HCT116 (cell line): ENCODE measurements at regions not wholly inside any gene's neighbourhood (a gene's known extent, or its start where the extent isn't known, plus 50 kb on each side); places are given as distances from the start of the nearest gene placed in this dataset.

Experiments
- ATAC-seq: fragments of 200-7000 bp; cut with Tn5 transposase; 2 replicates; pipeline ENCODE4 v1.9.1; 2020; ENCODE audit warnings: mild to moderate bottlenecking, moderate library complexity
- BruUV-seq: library from RNA; stranded (reverse); fragments of 400-500 nt; replicated peaks from 2 replicates; lab custom pipeline; 2021; lab: Mats Ljungman, UMichigan
- CTCF ChIA-PET: fragments of 300-600 bp; sonication (Branson Sonifier 250); formaldehyde crosslinking; loops from one replicate; lab custom pipeline; 2021; ENCODE audit warnings: antibody characterized with exemption; lab: Charles Lee
- POLR2A ChIA-PET: fragments of 300-600, 350-600 bp; sonication (Branson Sonifier 250); formaldehyde crosslinking; loops from one replicate; lab custom pipeline; 2021; ENCODE audit warnings: antibody characterized with exemption; lab: Charles Lee
- RAD21 ChIA-PET, 2 experiments: fragments of 300-600 bp; sonication (Branson Sonifier 250); formaldehyde crosslinking; loops; one replicate each; lab custom pipeline; 2023; ENCODE audit warnings: low total read pairs in 2 of 2; ENCODE audit not compliant: uncharacterized antibody in 2 of 2, unreplicated experiment in 2 of 2, low non-redundant PET in 1 of 2; lab: Charles Lee
- DNase-seq: peaks from one replicate; pipeline ENCODE4 v3.0.0-alpha.2; 2010; ENCODE audit warnings: low read depth, low spot score
- H2AFZ ChIP-seq: fragments of 200-600 bp; shearing (Covaris generic), sonication (generic); 2 replicates; pipeline ENCODE4 v1.6.1; 2017; ENCODE audit warnings: low read depth, mixed run types, mixed read lengths, antibody characterized with exemption, low read length; ENCODE audit not compliant: poor library complexity, severe bottlenecking
- H3K27ac ChIP-seq: 2 replicates; pipeline ENCODE4 v1.5.1; 2012; ENCODE audit warnings: low read depth, low read length
- H3K27me3 ChIP-seq: fragments of 200-600 bp; sonication (generic); 2 replicates; pipeline ENCODE4 v1.6.1; 2016; ENCODE audit warnings: mixed run types, low read length, mixed read lengths; ENCODE audit not compliant: insufficient read depth
- H3K36me3 ChIP-seq, 2 experiments: fragments of 200-500 bp in 1 of 2; fragments of 200-600 bp in 1 of 2; sonication (Bioruptor generic) in 1 of 2; sonication (generic) in 1 of 2; 2 replicates each; pipeline versions ENCODE4 v1.5.1 to v1.6.1; 2014 to 2016; ENCODE audit warnings: low read length in 2 of 2, inconsistent platforms in 1 of 2, mixed read lengths in 1 of 2, mixed run types in 1 of 2; ENCODE audit not compliant: insufficient read depth in 2 of 2, control insufficient read depth in 1 of 2
- H3K4me1 ChIP-seq, 2 experiments: fragments of 200-600 bp in 1 of 2; sonication (generic) in 1 of 2; 2 replicates each; pipeline versions ENCODE4 v1.5.1 to v1.6.1; 2012 to 2017; ENCODE audit warnings: low read length in 2 of 2, inconsistent platforms in 1 of 2, mild to moderate bottlenecking in 1 of 2, mixed read lengths in 1 of 2, mixed run types in 1 of 2, moderate library complexity in 1 of 2; ENCODE audit not compliant: insufficient read depth in 2 of 2, control insufficient read depth in 1 of 2
- H3K4me2 ChIP-seq: fragments of 200-600 bp; sonication (generic); 2 replicates; pipeline ENCODE4 v1.6.1; 2017; ENCODE audit warnings: mixed run types, low read length, mixed read lengths
- H3K4me3 ChIP-seq, 2 experiments: fragments of 200-600 bp in 1 of 2; sonication (generic) in 1 of 2; replicated peaks in 1 of 2; 2 replicates each; pipeline ENCODE4 v1.5.1; 2011 to 2016; ENCODE audit warnings: low read length in 2 of 2, control low read depth in 1 of 2, low read depth in 1 of 2, mild to moderate bottlenecking in 1 of 2, mixed read lengths in 1 of 2, mixed run types in 1 of 2
- H3K79me2 ChIP-seq: fragments of 200-600 bp; sonication (generic); 2 replicates; pipeline ENCODE4 v1.6.1; 2017; ENCODE audit warnings: mild to moderate bottlenecking, mixed run types, low read length, moderate library complexity, mixed read lengths; ENCODE audit not compliant: insufficient read depth
- H3K9ac ChIP-seq: fragments of 200-600 bp; sonication (generic); 2 replicates; pipeline ENCODE4 v1.6.1; 2016; ENCODE audit warnings: low read length, mixed read lengths
- H3K9me2 ChIP-seq: fragments of 200-600 bp; sonication (generic), shearing (Covaris generic); 2 replicates; pipeline ENCODE4 v1.6.1; 2017; ENCODE audit warnings: mixed run types, mild to moderate bottlenecking, moderate library complexity; ENCODE audit not compliant: insufficient read depth
- H3K9me3 ChIP-seq, 2 experiments: fragments of 200-500 bp in 1 of 2; fragments of 200-600 bp in 1 of 2; sonication (Bioruptor generic) in 1 of 2; sonication (generic) in 1 of 2; 2 replicates each; pipeline ENCODE4 v1.6.1; 2014 to 2017; ENCODE audit warnings: low read length in 2 of 2, mixed read lengths in 2 of 2, inconsistent platforms in 1 of 2, low read depth in 1 of 2, mild to moderate bottlenecking in 1 of 2, mixed run types in 1 of 2, moderate library complexity in 1 of 2; ENCODE audit not compliant: control insufficient read depth in 1 of 2, insufficient read depth in 1 of 2
- H4K20me1 ChIP-seq: fragments of 200-600 bp; sonication (generic), shearing (Covaris generic); 2 replicates; pipeline ENCODE4 v1.6.1; 2017; ENCODE audit warnings: mixed run types, mild to moderate bottlenecking, moderate library complexity; ENCODE audit not compliant: insufficient read depth
- CEBPB ChIP-seq: IDR thresholded peaks from 2 replicates; pipeline ENCODE4 v1.6.1; 2012; ENCODE audit warnings: low read depth
- EGR1 ChIP-seq: IDR thresholded peaks from 2 replicates; pipeline ENCODE4 v1.6.1; 2012; ENCODE audit warnings: low read depth
- ELF1 ChIP-seq: IDR thresholded peaks from 2 replicates; pipeline ENCODE4 v1.6.1; 2012; ENCODE audit warnings: low read depth, borderline replicate concordance
- EZH2phosphoT487 ChIP-seq: fragments of 200-600 bp; IDR thresholded peaks from 2 replicates; pipeline ENCODE4 v1.6.1; 2018; ENCODE audit warnings: antibody characterized with exemption, borderline replicate concordance
- FOSL1 ChIP-seq: IDR thresholded peaks from 2 replicates; pipeline ENCODE4 v1.6.1; 2012; ENCODE audit warnings: low read depth
- POLR2A ChIP-seq: IDR thresholded peaks from 2 replicates; pipeline ENCODE4 v1.7.0; 2011; ENCODE audit warnings: borderline replicate concordance; ENCODE audit not compliant: insufficient read depth, insufficient read length; ENCODE audit errors: extremely low read depth
- RAD21 ChIP-seq: IDR thresholded peaks from 2 replicates; pipeline ENCODE4 v1.6.1; 2012; ENCODE audit warnings: low read depth, mild to moderate bottlenecking
- SIN3A ChIP-seq: IDR thresholded peaks from 2 replicates; pipeline ENCODE4 v1.6.1; 2012; ENCODE audit warnings: low read depth
- SP1 ChIP-seq: IDR thresholded peaks from 2 replicates; pipeline ENCODE4 v1.6.1; 2012; ENCODE audit warnings: low read depth
- SRF ChIP-seq: IDR thresholded peaks from 2 replicates; pipeline ENCODE4 v1.6.1; 2012; ENCODE audit warnings: low read depth
- YY1 ChIP-seq: IDR thresholded peaks from 2 replicates; pipeline ENCODE4 v1.6.1; 2011; ENCODE audit warnings: low read length, low read depth, moderate library complexity, mild to moderate bottlenecking; ENCODE audit not compliant: insufficient replicate concordance; ENCODE audit errors: extremely low read depth
- intact Hi-C: fragments of 100-400 bp; cut with micrococcal nuclease; formaldehyde crosslinking; loops from 2 replicates; pipeline ENCODE4 v1.10.0; 2022
- TF ChIP-seq, protein P1 (sequence below): IDR thresholded peaks from 2 replicates; pipeline ENCODE4 v1.6.1; 2012; ENCODE audit warnings: low read depth
- TF ChIP-seq, protein P2 (sequence below): IDR thresholded peaks from 2 replicates; pipeline ENCODE4 v1.6.1; 2012
- TF ChIP-seq, protein P3 (sequence below), 3 experiments: fragments of 200-600 bp in 1 of 3; sonication (generic) in 1 of 3; IDR thresholded peaks in 2 of 3; conservative IDR thresholded peaks in 1 of 3; 2 replicates each; pipeline ENCODE4 v1.5.1; 2012 to 2017; ENCODE audit warnings: low read depth in 2 of 3, low read length in 2 of 3, antibody characterized with exemption in 1 of 3, borderline replicate concordance in 1 of 3, control low read depth in 1 of 3, mild to moderate bottlenecking in 1 of 3, mixed read lengths in 1 of 3, mixed run types in 1 of 3, moderate library complexity in 1 of 3; ENCODE audit not compliant: insufficient read depth in 1 of 3

DNA sequence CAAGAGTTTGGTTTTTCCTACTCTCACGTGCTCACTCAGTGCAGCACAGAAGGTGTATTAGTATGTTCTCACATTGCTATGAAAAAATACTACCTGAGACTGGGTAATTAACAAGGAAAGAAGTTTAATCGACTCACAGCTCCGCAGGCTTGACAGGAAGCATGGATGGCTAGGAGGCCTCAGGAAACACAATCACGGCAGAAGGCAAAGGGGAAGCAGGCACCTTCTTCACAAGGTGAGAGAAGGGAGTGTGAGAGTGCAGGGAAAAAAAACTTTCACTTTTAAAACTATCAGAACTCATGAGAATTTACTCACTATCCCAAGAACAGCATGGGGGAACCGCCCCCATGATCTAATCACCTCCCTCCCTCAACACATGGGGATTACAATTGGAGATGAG is 185.8 kb upstream of the TMPO start (continued):
- TF ChIP-seq EZH2phosphoT487 (no peak), SIN3A (no peak)
- TF ChIP-seq, protein P1, sequence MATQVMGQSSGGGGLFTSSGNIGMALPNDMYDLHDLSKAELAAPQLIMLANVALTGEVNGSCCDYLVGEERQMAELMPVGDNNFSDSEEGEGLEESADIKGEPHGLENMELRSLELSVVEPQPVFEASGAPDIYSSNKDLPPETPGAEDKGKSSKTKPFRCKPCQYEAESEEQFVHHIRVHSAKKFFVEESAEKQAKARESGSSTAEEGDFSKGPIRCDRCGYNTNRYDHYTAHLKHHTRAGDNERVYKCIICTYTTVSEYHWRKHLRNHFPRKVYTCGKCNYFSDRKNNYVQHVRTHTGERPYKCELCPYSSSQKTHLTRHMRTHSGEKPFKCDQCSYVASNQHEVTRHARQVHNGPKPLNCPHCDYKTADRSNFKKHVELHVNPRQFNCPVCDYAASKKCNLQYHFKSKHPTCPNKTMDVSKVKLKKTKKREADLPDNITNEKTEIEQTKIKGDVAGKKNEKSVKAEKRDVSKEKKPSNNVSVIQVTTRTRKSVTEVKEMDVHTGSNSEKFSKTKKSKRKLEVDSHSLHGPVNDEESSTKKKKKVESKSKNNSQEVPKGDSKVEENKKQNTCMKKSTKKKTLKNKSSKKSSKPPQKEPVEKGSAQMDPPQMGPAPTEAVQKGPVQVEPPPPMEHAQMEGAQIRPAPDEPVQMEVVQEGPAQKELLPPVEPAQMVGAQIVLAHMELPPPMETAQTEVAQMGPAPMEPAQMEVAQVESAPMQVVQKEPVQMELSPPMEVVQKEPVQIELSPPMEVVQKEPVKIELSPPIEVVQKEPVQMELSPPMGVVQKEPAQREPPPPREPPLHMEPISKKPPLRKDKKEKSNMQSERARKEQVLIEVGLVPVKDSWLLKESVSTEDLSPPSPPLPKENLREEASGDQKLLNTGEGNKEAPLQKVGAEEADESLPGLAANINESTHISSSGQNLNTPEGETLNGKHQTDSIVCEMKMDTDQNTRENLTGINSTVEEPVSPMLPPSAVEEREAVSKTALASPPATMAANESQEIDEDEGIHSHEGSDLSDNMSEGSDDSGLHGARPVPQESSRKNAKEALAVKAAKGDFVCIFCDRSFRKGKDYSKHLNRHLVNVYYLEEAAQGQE, result no peak
- TF ChIP-seq, all 23 proteins: peak for 0

GRCh38 chr12:98332642-98333041 is 182.7 kb upstream of the TMPO start:
- Histone ChIP-seq H3K4me1 (no peaks in the 10 kb centered on the region), H3K27ac (no peak overlapping the region), H3K79me2 (no peaks in the 10 kb centered on the region), H3K9me2 (no peaks in the 10 kb centered on the region), H3K9ac (no peak overlapping the region), H2AFZ (no peak overlapping the region), H3K36me3 (no peaks in the 10 kb centered on the region), H3K4me3 (no peak overlapping the region), H4K20me1 (no peaks in the 10 kb centered on the region), H3K4me2 (no peak overlapping the region), H3K27me3 (peaks cover 21% of the 10 kb centered on the region; the same call in 1 of the 2 replicates), H3K9me3 (no peaks in the 10 kb centered on the region)
- no TSS peak for BruUV-seq
- POLR2A ChIA-PET, result no interaction called here
- intact Hi-C loops, result no loop called here
- no peak for DNase-seq
- CTCF ChIA-PET, result no interaction called here
- RAD21 ChIA-PET, result no interaction called here
- ATAC-seq, result no peak; the same call in 1 of the 2 replicates
- TF ChIP-seq FOSL1 (no peak), ELF1 (no peak), YY1 (no peak), SRF (no peak), CEBPB (no peak), POLR2A (no peak), SP1 (no peak), EGR1 (no peak), EZH2phosphoT487 (no peak), RAD21 (no peak)
- TF ChIP-seq, protein P2, sequence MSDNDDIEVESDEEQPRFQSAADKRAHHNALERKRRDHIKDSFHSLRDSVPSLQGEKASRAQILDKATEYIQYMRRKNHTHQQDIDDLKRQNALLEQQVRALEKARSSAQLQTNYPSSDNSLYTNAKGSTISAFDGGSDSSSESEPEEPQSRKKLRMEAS, result no peak
- TF ChIP-seq, protein P3, sequence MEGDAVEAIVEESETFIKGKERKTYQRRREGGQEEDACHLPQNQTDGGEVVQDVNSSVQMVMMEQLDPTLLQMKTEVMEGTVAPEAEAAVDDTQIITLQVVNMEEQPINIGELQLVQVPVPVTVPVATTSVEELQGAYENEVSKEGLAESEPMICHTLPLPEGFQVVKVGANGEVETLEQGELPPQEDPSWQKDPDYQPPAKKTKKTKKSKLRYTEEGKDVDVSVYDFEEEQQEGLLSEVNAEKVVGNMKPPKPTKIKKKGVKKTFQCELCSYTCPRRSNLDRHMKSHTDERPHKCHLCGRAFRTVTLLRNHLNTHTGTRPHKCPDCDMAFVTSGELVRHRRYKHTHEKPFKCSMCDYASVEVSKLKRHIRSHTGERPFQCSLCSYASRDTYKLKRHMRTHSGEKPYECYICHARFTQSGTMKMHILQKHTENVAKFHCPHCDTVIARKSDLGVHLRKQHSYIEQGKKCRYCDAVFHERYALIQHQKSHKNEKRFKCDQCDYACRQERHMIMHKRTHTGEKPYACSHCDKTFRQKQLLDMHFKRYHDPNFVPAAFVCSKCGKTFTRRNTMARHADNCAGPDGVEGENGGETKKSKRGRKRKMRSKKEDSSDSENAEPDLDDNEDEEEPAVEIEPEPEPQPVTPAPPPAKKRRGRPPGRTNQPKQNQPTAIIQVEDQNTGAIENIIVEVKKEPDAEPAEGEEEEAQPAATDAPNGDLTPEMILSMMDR (IDR thresholded peaks at IDR 0.05 in 2 of 3, conservative IDR thresholded peaks at IDR 0.05 in 1 of 3; ENCODE audit: borderline replicate concordance in 1 of 3, insufficient read depth in 1 of 3, low read depth in 2 of 3, low read length in 2 of 3), result no peak
- TF ChIP-seq, protein P1, result no peak
